Progenitor cell of endocrine pancreas (in vitro differentiated cells): ENCODE measurements at regions not wholly inside any gene's neighbourhood (a gene's known extent, or its start where the extent isn't known, plus 50 kb on each side); places are given as distances from the start of the nearest gene placed in this dataset.

ENCODE experiments used
- DNase-seq: peaks from one replicate; pipeline ENCODE4 v3.0.0; 2021; ENCODE audit warnings: low spot score; ENCODE audit not compliant: unreplicated experiment
- H3K27ac Mint-ChIP-seq: 2 replicates; pipeline ENCODE4 v1.8.0; 2021; ENCODE audit warnings: mild to moderate bottlenecking, moderate library complexity, mixed read lengths
- H3K27me3 Mint-ChIP-seq: 2 replicates; pipeline ENCODE4 v1.8.0; 2021; ENCODE audit warnings: mixed read lengths
- H3K36me3 Mint-ChIP-seq: 2 replicates; pipeline ENCODE4 v1.8.0; 2022; ENCODE audit warnings: mixed read lengths; ENCODE audit not compliant: insufficient read depth
- H3K4me1 Mint-ChIP-seq: 2 replicates; pipeline ENCODE4 v1.8.0; 2021; ENCODE audit warnings: low read depth, mixed read lengths
- H3K4me3 Mint-ChIP-seq: 2 replicates; pipeline ENCODE4 v1.8.0; 2021; ENCODE audit warnings: low read depth, mild to moderate bottlenecking, moderate library complexity, mixed read lengths
- H3K9me3 Mint-ChIP-seq: 2 replicates; pipeline ENCODE4 v1.8.0; 2021; ENCODE audit warnings: low read depth, mixed read lengths
- TF ChIP-seq, protein P1 (sequence below): fragments of 200-600 bp; sonication (generic); IDR thresholded peaks from one replicate; pipeline ENCODE4 v1.5.0; 2021; ENCODE audit warnings: antibody characterized with exemption, mild to moderate bottlenecking; ENCODE audit not compliant: unreplicated experiment

DNA sequence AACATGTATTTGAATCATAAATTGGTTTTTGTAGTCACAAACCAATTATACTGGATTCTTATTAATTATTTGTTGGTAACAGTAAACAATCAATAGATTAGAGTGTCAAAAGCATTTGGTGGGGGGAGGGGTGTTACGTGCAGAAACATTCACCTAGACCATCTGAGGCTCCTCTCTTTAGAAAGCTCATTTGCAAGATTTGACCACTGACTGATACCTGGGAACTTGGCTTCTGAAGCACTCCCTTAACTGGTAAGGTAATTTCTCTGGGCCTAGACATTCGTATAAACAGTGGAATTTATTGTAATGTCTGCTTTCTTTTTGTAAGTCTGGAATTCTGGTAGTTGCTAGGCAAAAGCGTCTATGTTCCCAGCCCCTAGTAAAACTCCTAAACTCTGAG lies 243.8 kb upstream of the GBE1 start:
- DNase-seq, result no peak
- Mint-ChIP-seq H3K4me3 (no peak overlapping the region), H3K36me3 (no peaks in the 10 kb centered on the region), H3K4me1 (peaks cover 5% of the 10 kb centered on the region), H3K9me3 (peaks cover 10% of the 10 kb centered on the region), H3K27ac (no peak overlapping the region), H3K27me3 (no peaks in the 10 kb centered on the region)
- TF ChIP-seq, protein P1, sequence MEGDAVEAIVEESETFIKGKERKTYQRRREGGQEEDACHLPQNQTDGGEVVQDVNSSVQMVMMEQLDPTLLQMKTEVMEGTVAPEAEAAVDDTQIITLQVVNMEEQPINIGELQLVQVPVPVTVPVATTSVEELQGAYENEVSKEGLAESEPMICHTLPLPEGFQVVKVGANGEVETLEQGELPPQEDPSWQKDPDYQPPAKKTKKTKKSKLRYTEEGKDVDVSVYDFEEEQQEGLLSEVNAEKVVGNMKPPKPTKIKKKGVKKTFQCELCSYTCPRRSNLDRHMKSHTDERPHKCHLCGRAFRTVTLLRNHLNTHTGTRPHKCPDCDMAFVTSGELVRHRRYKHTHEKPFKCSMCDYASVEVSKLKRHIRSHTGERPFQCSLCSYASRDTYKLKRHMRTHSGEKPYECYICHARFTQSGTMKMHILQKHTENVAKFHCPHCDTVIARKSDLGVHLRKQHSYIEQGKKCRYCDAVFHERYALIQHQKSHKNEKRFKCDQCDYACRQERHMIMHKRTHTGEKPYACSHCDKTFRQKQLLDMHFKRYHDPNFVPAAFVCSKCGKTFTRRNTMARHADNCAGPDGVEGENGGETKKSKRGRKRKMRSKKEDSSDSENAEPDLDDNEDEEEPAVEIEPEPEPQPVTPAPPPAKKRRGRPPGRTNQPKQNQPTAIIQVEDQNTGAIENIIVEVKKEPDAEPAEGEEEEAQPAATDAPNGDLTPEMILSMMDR, result no peak

DNA sequence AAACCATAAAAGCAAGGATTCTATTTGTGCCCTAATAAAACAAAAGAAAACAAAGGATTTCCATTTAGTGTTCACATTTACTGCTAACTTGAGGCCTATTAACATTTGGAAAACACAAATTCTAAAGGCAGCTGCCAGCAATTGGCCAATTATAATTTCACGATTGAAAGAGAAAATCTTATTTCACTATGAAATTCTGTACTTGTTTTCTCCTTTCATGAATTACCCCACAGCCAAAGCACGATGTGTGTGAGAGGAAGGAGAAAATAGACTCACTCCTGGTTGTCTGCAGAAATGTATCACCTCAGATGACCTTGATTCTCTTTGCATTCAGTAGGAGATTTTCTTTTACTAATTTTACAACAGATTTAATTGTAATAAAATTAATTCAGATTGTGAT lies 242.8 kb upstream of the GBE1 start:
- H3K27me3 Mint-ChIP-seq, result no peaks in the 10 kb centered on the region
- TF ChIP-seq, protein P1, result no peak
- H3K9me3 Mint-ChIP-seq, result peaks cover 10% of the 10 kb centered on the region
- H3K27ac Mint-ChIP-seq, result no peak overlapping the region
- no peaks in the 10 kb centered on the region for H3K36me3 Mint-ChIP-seq
- no peak overlapping the region for H3K4me3 Mint-ChIP-seq
- no peak for DNase-seq
- H3K4me1 Mint-ChIP-seq, result peaks cover 5% of the 10 kb centered on the region

DNA sequence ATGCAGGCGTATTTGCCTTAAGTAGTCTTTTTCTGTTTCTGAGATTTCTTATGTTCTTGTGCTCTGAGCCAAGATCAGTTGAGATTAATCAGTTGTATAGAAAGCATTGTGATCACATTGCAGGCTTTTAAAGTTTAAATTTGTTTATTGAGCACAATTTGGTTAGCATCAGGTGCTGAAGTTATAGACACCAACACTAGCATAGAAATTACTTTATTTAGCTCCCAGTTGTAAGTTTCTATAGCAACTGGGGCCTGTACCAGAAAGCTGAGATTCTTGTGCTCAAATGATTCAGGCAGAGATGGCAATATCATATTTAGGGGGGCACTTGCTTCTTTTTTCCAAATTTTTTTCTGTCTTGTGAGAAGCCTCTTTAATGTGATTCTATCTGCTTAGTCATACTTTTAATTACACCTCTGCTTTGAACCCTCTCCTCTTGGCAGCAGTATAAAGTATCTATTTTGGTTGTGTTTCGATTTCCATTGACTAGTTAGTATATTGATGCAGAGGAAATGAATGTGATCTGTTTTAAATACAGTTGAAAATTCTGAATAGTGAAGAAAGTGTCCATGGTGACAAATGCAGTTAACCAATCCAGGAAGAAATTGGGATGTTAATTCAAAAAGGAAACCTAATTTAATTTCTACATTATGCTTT lies 241.7 kb upstream of the GBE1 start:
- Mint-ChIP-seq H3K27me3 (no peaks in the 10 kb centered on the region), H3K4me3 (no peak overlapping the region), H3K36me3 (no peaks in the 10 kb centered on the region), H3K4me1 (peaks cover 5% of the 10 kb centered on the region), H3K9me3 (peaks cover 4% of the 10 kb centered on the region), H3K27ac (no peak overlapping the region)
- DNase-seq, result no peak
- TF ChIP-seq, protein P1, result no peak

DNA sequence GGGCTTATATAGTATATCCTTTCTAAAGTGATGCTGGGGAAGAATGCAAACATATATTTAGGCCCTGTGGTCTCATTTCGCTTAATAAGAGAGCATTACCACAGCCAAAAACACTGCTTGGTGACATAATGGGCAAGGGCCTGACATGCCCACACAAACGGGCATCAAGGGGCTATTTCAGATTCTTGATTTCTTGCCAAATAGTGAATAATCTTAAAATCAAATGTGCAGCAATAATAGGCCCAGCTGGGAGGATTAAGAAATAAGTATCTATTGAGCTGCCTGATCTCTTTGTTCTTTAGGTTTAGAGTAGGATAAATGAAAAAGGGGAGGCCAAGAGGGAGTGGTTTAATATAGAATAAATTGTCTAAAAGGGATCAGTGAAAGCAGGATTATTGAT lies 241.0 kb upstream of the GBE1 start:
- peaks cover 4% of the 10 kb centered on the region for H3K9me3 Mint-ChIP-seq
- no peak overlapping the region for H3K27ac Mint-ChIP-seq
- H3K4me1 Mint-ChIP-seq, result peaks cover 5% of the 10 kb centered on the region
- H3K4me3 Mint-ChIP-seq, result no peak overlapping the region
- TF ChIP-seq, protein P1, result no peak
- no peaks in the 10 kb centered on the region for H3K36me3 Mint-ChIP-seq
- H3K27me3 Mint-ChIP-seq, result no peaks in the 10 kb centered on the region
- no peak for DNase-seq

DNA sequence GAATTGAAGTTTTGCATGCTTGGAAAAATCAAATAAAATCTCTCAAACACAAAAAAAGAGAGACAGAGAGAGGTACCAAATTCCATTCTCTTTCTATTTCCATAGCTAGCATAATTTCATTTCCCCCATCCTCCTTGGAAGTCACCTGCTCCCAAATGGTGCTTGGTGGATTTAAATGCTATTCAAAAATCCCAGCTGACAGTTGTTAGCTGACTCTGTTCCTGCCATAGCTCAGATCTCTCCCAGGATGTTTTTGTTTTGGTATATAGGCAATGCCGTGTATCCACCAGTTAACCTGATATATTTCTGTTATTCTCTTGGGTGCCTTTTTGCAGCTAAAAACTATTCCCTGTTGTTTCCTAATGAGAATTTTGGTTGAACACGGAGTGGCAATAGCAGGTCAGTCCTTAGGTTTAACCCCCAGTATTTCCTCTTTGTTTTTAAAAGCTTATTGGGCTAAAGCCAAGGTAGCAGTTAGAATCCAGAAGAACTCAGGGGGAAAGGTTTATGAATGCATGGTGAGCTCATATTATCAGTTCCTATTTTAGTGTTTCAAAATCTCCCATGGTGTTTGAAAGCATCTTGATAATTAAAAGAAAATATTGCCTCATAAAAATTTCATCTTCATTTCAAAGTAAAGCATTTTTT lies 240.0 kb upstream of the GBE1 start:
- TF ChIP-seq, protein P1, result no peak
- Mint-ChIP-seq H3K4me3 (no peak overlapping the region), H3K4me1 (peaks cover 5% of the 10 kb centered on the region), H3K27me3 (no peaks in the 10 kb centered on the region), H3K9me3 (no peaks in the 10 kb centered on the region), H3K27ac (no peak overlapping the region), H3K36me3 (no peaks in the 10 kb centered on the region)
- no peak for DNase-seq
